ENCODE measurements at regions not wholly inside any gene's neighbourhood (a gene's known extent, or its start where the extent isn't known, plus 50 kb on each side); places are given as distances from the start of the nearest gene placed in this dataset.

DNA sequence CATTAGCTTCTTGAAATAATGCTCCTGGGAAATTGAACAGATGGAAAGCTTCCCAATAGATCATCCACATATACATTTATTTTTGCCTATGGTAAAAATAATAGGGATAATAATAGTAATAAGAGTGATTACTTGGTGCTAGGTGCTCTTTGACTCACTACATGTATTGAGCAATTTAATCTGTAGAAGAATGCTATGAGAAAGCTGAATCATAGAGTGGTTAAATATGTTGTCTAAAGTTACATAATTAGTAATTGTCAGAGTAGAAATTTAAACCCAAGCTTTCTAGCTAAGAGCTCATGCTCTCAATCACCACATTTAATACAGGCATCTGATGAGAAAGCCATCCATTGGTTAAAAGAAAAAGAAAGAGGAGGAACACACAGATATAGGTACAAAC, 590.5 kb upstream of the SLC8A1 start:
- TF ChIP-seq JUNB (IDR thresholded peaks at IDR 0.05) = no peak
- no peak for TF ChIP-seq POLR2A (IDR thresholded peaks at IDR 0.05; ENCODE audit: low read length)
- no peak for TF ChIP-seq MAZ (IDR thresholded peaks at IDR 0.05; ENCODE audit: borderline replicate concordance, low read depth, low read length)
- TF ChIP-seq, protein P1, sequence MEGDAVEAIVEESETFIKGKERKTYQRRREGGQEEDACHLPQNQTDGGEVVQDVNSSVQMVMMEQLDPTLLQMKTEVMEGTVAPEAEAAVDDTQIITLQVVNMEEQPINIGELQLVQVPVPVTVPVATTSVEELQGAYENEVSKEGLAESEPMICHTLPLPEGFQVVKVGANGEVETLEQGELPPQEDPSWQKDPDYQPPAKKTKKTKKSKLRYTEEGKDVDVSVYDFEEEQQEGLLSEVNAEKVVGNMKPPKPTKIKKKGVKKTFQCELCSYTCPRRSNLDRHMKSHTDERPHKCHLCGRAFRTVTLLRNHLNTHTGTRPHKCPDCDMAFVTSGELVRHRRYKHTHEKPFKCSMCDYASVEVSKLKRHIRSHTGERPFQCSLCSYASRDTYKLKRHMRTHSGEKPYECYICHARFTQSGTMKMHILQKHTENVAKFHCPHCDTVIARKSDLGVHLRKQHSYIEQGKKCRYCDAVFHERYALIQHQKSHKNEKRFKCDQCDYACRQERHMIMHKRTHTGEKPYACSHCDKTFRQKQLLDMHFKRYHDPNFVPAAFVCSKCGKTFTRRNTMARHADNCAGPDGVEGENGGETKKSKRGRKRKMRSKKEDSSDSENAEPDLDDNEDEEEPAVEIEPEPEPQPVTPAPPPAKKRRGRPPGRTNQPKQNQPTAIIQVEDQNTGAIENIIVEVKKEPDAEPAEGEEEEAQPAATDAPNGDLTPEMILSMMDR (IDR thresholded peaks at IDR 0.05) = no peak
- TF ChIP-seq, protein P2, sequence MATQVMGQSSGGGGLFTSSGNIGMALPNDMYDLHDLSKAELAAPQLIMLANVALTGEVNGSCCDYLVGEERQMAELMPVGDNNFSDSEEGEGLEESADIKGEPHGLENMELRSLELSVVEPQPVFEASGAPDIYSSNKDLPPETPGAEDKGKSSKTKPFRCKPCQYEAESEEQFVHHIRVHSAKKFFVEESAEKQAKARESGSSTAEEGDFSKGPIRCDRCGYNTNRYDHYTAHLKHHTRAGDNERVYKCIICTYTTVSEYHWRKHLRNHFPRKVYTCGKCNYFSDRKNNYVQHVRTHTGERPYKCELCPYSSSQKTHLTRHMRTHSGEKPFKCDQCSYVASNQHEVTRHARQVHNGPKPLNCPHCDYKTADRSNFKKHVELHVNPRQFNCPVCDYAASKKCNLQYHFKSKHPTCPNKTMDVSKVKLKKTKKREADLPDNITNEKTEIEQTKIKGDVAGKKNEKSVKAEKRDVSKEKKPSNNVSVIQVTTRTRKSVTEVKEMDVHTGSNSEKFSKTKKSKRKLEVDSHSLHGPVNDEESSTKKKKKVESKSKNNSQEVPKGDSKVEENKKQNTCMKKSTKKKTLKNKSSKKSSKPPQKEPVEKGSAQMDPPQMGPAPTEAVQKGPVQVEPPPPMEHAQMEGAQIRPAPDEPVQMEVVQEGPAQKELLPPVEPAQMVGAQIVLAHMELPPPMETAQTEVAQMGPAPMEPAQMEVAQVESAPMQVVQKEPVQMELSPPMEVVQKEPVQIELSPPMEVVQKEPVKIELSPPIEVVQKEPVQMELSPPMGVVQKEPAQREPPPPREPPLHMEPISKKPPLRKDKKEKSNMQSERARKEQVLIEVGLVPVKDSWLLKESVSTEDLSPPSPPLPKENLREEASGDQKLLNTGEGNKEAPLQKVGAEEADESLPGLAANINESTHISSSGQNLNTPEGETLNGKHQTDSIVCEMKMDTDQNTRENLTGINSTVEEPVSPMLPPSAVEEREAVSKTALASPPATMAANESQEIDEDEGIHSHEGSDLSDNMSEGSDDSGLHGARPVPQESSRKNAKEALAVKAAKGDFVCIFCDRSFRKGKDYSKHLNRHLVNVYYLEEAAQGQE (IDR thresholded peaks at IDR 0.05) = no peak
- TF ChIP-seq HDAC2 (IDR thresholded peaks at IDR 0.05) = no peak
- TF ChIP-seq MYC (IDR thresholded peaks at IDR 0.05; ENCODE audit: borderline replicate concordance, low read length) = no peak
- TF ChIP-seq HOXB13 (CRISPR knock-in tag; IDR thresholded peaks at IDR 0.05; ENCODE audit: low read depth) = no peak
- no peak for TF ChIP-seq EP300 (IDR thresholded peaks at IDR 0.05)
- TF ChIP-seq ZSCAN20 (CRISPR knock-in tag; IDR thresholded peaks at IDR 0.05) = no peak

All from A549 (cell line).